Lower lobe of right lung (tissue), 2 donors: ENCODE measurements at regions not wholly inside any gene's neighbourhood (a gene's known extent, or its start where the extent isn't known, plus 50 kb on each side); places are given as distances from the start of the nearest gene placed in this dataset.
"Not testable (repeated sequence)": the region's sequence is repeated elsewhere in the genome, so short reads cannot be mapped to it uniquely, and the experiment has no call there.

Experiments
- ATAC-seq, 2 donors: fragments of 200-7000 bp; cut with Tn5 transposase; one replicate each; pipeline ENCODE4 v1.9.1; 2020 to 2022; ENCODE audit warnings: mild to moderate bottlenecking in 2 of 2, moderate library complexity in 2 of 2
- DNase-seq: peaks from one replicate; pipeline ENCODE4 v3.0.0-alpha.2; 2020
- H3K27ac ChIP-seq: fragments of 200-600 bp; one replicate; pipeline ENCODE4 v1.8.0; 2022
- H3K27me3 ChIP-seq: fragments of 200-600 bp; one replicate; pipeline ENCODE4 v1.8.0; 2022; ENCODE audit warnings: low read depth
- H3K36me3 ChIP-seq: fragments of 200-600 bp; one replicate; pipeline ENCODE4 v1.8.0; 2022; ENCODE audit warnings: mild to moderate bottlenecking
- H3K4me1 ChIP-seq: fragments of 200-600 bp; one replicate; pipeline ENCODE4 v1.8.0; 2022
- H3K4me3 ChIP-seq: fragments of 200-600 bp; one replicate; pipeline ENCODE4 v1.8.0; 2022; ENCODE audit warnings: mild to moderate bottlenecking
- H3K9me3 ChIP-seq: fragments of 200-600 bp; one replicate; pipeline ENCODE4 v1.8.0; 2022
- intact Hi-C: fragments of 100-400 bp; cut with DNase I; formaldehyde crosslinking; loops from one replicate; pipeline ENCODE4 v1.11.0; 2022
- TF ChIP-seq, protein P1 (sequence below): fragments of 200-600 bp; IDR thresholded peaks from one replicate; pipeline ENCODE4 v1.8.0; 2022; ENCODE audit warnings: antibody characterized with exemption, mild to moderate bottlenecking
- donor health status: DM: no; HTN: yes; CAD: no; lungs with severe emphysema.

DNA sequence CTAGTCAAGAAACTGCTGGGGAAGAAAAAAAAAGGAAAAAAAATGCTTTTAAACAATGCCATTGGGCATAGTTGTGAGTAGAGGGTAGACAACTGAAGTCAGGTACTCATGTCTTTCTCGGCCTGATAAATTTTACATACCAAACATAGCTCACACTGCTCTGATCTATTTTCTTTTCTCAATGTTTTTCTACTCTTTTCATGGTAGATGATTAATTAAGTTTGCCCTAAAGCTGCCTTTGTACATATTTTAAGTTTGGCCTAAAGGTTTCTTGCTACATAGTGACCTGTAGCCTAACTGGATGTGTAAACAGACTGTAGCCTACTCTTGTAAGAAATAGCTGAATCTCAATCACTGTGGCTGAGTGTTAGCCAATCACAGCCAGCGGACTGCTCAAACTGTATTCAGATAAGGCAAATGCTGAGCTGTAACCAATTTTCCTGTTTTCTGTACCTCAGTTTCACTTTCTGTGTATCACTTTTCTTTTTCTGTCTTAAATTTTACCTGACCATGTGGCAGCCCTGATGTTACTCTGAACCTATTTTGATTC is 121.0 kb downstream of the PCDH10 start:
- Histone ChIP-seq H3K4me3 (no peak overlapping the region), H3K36me3 (no peaks in the 10 kb centered on the region), H3K9me3 (no peaks in the 10 kb centered on the region), H3K27me3 (no peaks in the 10 kb centered on the region), H3K27ac (no peak overlapping the region), H3K4me1 (no peaks in the 10 kb centered on the region)
- DNase-seq, result no peak
- TF ChIP-seq, protein P1, sequence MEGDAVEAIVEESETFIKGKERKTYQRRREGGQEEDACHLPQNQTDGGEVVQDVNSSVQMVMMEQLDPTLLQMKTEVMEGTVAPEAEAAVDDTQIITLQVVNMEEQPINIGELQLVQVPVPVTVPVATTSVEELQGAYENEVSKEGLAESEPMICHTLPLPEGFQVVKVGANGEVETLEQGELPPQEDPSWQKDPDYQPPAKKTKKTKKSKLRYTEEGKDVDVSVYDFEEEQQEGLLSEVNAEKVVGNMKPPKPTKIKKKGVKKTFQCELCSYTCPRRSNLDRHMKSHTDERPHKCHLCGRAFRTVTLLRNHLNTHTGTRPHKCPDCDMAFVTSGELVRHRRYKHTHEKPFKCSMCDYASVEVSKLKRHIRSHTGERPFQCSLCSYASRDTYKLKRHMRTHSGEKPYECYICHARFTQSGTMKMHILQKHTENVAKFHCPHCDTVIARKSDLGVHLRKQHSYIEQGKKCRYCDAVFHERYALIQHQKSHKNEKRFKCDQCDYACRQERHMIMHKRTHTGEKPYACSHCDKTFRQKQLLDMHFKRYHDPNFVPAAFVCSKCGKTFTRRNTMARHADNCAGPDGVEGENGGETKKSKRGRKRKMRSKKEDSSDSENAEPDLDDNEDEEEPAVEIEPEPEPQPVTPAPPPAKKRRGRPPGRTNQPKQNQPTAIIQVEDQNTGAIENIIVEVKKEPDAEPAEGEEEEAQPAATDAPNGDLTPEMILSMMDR, result no peak
- intact Hi-C loops, result no loop called here
- peak in 1 of 2 donors; percentile 47 for ATAC-seq

DNA sequence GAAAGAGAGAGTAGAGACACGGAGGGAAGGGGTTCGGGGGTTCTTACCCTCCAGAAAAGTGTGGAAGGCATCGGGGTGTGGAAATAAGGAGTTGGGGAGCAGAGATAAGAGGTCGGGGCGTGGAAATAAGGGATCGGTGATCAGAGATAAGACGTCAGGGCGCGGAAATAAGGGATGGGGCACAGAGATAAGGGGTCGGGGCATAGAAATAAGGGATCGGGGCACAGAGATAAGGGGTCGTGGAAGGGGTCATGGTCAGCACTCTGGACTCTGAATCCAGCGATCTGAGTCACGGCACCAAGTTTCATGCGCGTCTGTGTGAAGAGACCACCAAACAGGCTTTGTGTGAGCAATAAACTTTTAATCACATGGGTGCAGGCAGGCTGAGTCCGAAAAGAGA is 119.1 kb downstream of the PCDH10 start:
- H3K4me1 ChIP-seq, result no peaks in the 10 kb centered on the region
- DNase-seq, result no peak
- TF ChIP-seq, protein P1, result no peak
- H3K27ac ChIP-seq, result no peak overlapping the region
- no peak for ATAC-seq
- H3K4me3 ChIP-seq, result no peak overlapping the region
- no peaks in the 10 kb centered on the region for H3K9me3 ChIP-seq
- H3K36me3 ChIP-seq, result no peaks in the 10 kb centered on the region
- intact Hi-C loops, result no loop called here
- no peaks in the 10 kb centered on the region for H3K27me3 ChIP-seq

DNA sequence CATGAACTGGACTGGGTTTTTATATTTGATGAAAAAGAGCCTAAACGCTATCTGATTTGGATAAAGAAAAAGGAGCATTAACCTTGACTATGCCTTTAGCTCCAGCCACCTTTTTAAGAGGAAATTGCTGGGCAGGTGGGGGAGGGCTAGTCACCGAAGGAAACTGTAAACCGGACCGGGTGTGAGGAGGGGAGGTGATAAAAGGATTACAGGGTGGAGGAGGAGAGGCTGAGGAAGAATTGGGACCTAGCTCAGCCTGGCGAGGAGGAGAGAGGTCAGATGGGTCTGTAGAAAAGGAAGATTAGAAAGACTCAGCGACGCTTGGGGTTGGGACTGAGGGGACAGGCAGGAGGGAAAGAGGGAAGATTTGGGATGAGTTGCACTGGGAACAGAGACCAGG is 118.4 kb downstream of the PCDH10 start:
- ATAC-seq, H3K4me3 ChIP-seq, H3K36me3 ChIP-seq, H3K27me3 ChIP-seq, intact Hi-C loops, DNase-seq, H3K27ac ChIP-seq, H3K4me1 ChIP-seq, H3K9me3 ChIP-seq: not testable (repeated sequence)

DNA sequence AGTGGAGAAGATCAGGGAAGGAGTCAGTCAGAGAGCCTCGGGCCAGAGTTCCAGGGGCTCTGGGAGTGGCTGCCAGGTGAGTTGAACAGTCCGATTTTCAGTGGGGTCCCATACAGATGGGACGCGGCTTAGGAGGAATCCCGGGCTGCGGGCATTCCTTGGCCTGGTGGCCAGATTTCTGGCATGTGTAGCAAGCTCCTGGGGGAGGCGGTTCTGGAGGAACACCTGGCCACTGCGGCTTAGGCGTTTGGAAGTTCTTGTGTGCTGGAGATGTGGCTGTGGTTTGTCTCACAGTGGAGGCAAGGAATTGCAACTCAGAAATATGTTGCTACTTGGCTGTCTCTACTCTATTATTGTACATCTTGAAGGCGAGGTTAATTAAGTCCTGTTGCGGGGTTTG is 117.9 kb downstream of the PCDH10 start:
- H3K27ac ChIP-seq, H3K27me3 ChIP-seq, DNase-seq, H3K4me3 ChIP-seq, intact Hi-C loops, H3K9me3 ChIP-seq, H3K36me3 ChIP-seq, H3K4me1 ChIP-seq, ATAC-seq: not testable (repeated sequence)

DNA sequence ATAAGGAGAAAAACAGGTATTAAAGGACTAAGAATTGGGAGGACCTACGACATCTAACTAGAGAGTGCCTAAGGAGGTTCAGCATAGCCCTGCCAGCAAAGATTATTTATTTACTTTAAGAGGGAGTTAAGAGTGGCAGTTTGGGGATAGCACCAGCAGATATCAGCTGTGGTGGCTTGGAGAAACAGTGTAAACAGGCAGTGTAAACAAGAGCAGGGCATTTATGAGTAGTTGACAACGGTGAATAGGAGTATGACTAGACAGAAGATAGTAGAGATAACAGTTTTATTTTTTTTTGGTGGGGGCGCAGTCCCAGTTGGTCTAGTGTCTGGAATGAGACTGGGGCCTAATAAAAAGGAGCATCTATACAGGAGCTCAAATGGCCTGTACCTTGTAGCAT is 115.2 kb downstream of the PCDH10 start:
- DNase-seq, H3K36me3 ChIP-seq, intact Hi-C loops, H3K9me3 ChIP-seq, H3K4me1 ChIP-seq, H3K4me3 ChIP-seq, H3K27me3 ChIP-seq, H3K27ac ChIP-seq, ATAC-seq: not testable (repeated sequence)

DNA sequence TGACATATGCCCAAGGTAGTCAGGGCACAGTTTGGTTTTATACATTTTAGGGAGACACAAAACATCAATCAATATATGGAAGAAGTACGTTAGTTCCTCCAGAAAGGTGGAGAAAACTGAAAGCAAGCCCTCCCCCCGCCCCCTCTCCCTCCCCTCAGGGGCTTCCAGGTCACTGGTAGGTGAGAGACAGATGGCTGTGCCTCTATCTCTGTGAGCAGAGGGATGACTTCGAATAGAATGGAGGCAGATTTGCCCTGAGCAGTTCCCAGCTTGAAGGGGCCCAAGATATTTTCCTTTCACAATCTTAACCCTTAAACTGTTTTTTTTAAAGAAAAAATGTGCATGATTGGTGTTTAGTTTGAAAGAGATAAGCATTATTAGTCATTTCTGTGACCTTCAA is 114.0 kb downstream of the PCDH10 start:
- TF ChIP-seq, protein P1, result no peak
- Histone ChIP-seq H3K4me3 (no peak overlapping the region), H3K9me3 (no peaks in the 10 kb centered on the region), H3K4me1 (no peaks in the 10 kb centered on the region), H3K27me3 (no peaks in the 10 kb centered on the region), H3K27ac (no peak overlapping the region), H3K36me3 (no peaks in the 10 kb centered on the region)
- DNase-seq (no peak), ATAC-seq (no peak)
- intact Hi-C loops, result no loop called here

DNA sequence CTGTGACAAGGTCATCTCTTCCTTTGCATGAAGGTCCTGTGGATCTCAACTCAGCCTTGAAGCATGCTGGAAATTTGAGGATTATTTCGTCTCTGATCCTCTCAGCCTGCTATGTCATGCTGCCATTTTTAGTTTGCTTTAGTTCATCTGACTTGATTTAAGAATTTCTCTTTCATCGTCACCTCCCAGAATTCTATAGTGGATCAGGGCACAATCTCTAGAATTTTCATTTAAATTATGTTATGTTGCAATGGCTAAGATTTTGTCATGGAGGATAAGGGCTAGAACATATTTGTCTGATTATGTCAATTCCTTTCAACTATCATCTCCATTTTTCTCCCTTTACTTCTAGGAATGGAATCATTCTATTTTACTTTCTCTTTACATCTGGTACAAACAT is 98.8 kb downstream of the PCDH10 start:
- Histone ChIP-seq H3K27me3 (no peaks in the 10 kb centered on the region), H3K9me3 (no peaks in the 10 kb centered on the region), H3K4me3 (no peak overlapping the region), H3K27ac (no peak overlapping the region), H3K36me3 (no peaks in the 10 kb centered on the region), H3K4me1 (no peaks in the 10 kb centered on the region)
- TF ChIP-seq, protein P1, result no peak
- DNase-seq (no peak), ATAC-seq (no peak)
- intact Hi-C loops, result no loop called here
